ENCODE measurements at regions not wholly inside any gene's neighbourhood (a gene's known extent, or its start where the extent isn't known, plus 50 kb on each side); places are given as distances from the start of the nearest gene placed in this dataset.

DNA sequence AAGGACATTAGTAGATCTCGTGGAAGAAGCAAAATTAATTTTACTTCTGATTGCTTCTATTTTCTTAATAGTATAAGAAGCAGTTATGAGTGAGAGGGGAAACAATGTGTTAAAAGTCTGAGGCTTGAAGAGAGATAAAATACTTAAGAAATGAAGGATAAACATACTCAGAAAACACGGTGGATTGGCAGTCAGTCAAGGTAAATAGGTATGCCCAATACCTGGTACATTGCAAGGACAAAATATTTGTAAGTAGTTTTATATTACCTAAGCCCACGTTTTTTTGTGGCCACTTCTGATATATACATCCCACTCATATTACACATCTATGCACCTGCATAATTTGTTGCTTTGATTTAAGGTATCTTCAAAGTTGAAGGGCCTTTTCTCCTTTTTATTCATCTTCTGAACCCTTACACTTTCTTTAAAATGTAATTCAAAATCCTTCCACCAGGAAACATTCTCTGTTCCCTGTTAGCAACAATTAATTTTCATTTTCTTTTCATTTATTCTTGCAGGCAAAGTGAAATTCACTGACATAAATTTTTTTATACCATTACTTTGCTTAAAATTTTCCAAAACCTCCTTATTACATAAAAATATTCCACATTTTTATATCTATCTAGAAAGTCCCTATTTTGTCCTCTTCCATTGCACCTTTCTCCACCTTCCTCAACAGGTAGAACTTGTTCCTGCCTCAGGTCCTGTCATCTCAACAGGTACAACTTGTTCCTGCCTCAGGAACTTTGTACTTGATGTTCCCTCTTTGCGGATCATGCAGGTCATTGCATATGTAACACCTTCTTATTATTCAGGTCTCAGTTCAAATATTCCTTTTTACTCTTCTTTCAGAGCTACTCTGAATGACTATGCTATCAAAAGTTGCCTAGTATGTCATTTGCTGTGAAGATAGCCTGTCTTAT is 755.7 kb upstream of the ALCAM start:
- DNase-seq: no peak

DNA sequence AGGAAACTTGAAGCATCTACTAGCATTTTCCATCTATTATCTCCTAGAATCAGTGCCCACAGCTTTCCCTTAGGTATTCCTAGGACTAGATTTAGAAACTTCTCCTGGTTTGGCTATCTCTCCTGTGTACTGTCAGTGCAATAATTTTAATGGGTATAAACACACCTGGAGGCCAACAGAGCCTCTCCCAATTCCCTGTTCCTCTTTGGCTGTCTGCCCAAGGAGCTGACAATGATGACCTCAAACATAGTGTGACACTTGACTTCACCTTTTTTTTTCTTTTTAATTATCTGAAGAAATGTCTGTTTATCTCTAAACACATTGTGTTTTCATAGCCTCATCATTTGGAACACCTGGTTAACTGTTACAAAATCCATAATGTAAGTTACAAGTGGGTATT is 754.5 kb upstream of the ALCAM start:
- no peak for DNase-seq

DNA sequence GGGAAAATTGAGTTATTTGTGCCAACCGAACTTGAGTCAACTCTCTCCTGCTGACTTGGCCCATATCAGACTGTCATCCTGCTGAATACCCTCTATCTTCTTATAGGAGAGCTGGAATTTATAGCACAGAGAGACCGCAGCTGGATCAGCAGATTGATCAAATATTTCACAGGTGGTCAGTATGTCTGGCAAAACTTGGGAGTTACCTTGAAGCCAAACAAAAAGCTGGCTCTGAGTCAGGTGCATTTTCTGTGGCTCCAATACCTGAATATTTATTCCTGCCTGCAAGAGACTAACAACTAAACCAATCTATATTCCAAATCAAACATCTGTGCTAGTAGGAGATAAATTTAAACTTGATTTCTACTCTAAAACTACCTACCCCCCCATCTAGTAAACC is 752.1 kb upstream of the ALCAM start:
- DNase-seq: no peak

DNA sequence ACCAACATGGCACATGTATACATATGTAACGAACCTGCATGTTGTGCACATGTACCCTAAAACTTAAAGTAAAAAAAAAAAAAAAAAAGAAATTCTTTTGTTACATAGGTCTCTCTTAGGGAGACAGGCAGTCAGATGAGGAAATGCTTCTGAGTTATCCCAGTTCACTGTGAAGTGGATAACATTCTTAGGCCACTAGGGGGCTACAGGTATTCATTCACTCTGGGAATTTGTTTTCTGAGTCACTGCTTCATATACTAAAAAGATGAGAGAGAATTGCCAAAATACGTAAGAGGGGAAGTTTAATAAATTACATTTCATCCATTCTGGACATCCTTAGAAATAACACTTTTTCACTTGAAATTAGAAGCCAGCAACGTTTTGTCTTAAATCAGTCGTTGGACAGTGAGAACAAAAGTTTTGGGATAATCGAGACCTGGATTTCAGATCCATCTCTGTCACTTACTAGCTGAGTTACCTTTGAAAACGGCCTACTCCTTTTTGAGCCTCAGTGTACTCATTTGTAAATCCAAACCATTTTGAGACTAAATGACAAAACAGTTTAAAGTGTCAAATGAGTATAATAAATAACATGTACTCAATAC is 738.4 kb upstream of the ALCAM start:
- DNase-seq: no peak

DNA sequence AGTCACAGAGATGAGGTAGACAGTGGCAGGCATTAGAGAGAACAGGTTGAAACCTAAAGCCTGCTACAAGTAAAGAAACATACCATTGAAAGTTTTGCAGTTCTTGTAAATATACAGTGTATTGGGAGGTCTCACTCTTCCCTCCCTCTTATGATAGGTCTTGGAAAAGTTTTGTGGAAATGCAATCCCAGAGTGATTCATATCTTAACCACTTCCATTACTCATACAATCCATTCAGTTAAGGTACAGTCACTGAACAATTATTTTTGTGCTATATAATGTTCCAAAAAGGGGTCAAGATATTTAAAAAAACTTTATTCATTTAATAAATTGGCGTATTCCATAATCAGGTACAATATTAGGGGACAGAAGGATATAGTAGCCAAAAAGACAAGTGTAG is 737.7 kb upstream of the ALCAM start:
- no peak for DNase-seq

DNA sequence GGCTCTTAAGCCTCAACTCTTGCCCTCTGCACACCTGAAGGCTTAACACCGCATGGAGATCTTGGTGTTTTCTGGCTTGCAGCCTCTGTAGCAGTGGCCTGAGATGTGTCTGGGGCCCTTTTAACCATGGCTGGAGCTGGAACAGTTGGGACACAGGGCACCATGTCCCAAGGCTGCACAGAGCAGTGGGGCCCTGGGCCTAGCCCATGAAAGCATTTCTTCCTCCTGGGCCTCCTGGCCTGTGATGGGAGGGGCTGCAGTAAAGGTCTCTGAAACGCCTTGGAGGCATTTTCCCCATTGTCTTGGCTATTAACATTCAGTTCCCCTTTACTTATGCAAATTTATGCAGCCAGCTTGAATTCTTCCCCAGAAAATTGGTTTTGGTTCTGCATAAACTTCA is 735.5 kb upstream of the ALCAM start:
- DNase-seq: no peak

DNA sequence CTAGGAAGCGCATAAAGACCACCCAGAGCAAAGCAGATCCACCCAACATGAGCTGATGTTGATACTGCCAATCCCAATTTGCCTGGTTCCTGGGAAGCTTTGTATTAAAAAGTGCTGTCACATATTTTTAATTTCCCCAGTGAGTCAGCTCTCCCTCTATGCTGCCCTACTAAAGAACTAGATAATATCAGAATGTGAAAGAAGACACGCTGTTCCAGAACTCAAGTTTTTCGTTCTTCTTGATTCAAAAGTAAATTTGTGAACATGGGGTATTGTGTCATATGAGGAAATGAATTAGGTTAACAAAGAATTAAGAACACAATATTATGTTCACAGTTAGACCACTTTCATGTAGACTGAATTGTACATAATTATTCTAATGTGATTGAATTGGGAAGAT is 734.2 kb upstream of the ALCAM start:
- no peak for DNase-seq

DNA sequence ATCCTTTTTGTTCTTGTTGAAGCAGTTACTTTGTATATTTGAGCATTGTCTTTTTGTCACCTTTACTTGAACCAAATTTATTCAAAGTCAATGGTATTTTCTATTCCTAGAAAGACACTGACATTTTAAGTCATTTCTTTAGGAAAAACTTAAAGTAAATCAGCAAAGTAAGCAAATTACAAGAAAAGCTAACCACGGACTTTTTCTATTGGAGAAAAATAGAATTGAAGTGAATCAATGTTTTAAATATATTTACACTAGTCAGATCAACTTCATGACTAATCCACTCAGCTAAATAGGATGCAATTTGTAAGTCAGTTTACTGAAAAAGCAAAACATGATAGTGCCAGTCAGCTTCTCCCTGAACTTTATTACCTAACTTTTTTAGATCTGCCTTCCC is 733.8 kb upstream of the ALCAM start:
- DNase-seq: no peak

DNA sequence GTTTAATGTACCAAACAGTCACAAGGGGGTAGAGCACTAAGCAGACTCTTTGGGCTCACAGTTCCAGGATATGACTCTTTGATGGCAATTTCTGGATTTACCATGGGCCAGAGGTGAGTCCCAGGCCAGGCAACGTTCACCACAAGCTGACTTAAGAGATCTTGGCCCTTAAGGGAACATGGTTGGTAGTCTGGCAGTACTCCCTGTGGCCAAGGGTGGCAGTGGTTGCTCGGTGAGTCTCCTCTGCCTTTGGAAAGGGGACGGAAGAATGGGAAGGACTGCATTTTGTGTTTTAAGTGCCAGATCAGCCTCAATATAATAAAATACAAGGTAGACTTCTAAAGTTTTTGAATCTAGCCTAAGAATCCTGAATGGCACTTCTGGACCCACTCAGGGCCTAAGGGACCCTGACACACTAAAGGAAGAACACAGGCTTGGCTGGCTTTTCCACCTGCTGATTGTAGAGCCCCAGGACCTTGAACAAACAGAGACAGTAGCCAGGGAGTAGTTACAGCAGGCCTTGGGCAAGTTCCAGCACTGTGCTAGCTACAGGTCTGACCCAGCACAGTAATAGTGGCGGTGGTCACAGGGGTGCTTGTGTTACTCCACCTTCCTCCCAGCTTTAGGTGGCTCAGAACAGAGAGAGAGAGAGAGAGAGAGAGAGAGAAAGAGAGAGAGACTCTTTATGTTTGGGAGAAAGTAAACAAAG is 730.7 kb upstream of the ALCAM start:
- DNase-seq: no peak

DNA sequence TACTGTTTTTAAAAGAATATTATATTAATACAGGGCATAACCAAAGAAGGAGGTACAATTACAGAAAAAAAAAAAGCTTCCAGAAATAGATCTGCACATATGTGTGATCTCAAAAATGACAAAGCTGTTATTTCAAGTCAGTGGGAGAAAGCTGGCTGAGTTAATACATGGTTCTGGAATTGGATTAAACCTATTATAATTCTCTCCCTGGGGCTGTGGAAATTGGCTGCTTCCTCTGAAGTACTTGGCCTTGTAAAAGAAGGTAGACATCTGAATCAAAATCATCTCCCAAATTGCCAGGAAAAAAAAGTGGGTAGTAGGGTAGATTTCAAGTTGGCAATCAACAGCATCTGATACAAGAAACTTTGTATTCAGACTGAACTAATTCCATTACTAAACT is 723.9 kb upstream of the ALCAM start:
- DNase-seq: no peak

DNA sequence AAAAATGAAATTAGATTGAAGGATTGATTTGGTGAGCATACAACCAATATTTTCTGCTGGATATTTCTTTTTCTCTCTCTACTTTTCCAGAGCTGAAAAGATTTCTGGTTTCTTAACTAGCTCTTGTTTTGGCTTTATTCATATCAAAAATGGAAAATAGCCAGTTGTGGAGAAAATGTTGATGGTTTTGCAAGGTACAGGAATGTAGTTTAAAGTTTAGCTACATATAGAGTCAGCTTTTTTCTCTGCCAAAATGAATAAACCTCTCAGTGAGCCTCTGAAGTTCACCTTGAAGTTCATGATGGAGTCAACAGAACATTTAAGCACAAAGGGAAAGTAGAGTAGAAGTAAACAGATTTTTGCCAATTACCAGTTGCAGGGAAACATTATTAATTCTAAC is 720.5 kb upstream of the ALCAM start:
- DNase-seq: no peak

DNA sequence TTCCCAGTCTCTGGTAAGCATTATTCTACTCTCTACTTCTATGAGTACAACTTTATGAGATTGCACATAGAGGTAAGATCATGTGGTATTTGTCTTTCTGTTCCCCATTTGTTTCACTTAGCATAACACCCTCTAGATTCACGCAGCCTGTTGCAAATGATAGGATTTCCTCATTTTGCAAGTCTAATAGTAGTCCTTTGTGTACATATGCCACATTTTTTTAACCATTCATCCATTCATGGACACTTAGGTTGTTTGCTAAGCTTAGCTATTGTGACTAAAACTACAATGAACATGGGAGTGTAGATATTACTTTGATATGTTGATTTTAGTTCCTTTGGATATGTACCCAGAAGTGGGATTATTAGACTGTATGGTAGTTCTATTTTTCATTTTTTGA is 717.9 kb upstream of the ALCAM start:
- no peak for DNase-seq

DNA sequence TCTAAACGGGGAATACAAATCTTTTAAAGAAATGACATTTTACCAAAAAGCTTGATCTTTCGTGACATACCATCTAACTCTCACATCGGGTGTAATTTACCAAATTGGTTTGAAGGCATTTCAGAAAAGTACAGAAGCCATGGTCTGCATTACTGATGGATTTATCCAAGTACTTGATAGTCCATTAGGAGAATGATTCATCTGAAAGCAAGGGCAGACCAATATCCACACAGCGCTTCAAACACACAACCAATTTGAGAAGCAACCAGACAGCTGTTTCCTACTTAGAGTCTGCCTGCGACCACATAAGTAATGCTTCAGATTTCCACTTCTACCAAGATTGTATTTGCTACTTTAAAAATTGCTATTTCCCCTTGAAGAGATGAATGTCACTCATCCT is 697.6 kb upstream of the ALCAM start:
- no peak for DNase-seq

DNA sequence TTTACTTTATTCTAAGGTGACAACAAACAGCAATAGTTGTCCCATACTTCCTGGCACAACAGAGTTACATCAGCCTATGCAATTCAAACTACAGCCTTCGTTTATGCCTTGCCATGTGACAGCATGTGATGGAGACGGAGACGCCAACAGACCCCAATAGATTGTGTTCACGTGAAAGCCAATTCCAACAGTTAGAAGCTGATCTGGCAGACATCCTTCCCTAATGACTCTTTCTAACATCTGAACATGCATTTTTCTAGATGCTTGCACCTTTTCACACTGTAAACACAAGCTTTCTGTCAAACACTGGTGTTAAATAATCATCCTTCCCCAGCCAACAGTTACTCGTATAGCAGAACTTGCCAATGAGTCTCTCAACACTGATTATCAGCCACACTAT is 694.4 kb upstream of the ALCAM start:
- no peak for DNase-seq

DNA sequence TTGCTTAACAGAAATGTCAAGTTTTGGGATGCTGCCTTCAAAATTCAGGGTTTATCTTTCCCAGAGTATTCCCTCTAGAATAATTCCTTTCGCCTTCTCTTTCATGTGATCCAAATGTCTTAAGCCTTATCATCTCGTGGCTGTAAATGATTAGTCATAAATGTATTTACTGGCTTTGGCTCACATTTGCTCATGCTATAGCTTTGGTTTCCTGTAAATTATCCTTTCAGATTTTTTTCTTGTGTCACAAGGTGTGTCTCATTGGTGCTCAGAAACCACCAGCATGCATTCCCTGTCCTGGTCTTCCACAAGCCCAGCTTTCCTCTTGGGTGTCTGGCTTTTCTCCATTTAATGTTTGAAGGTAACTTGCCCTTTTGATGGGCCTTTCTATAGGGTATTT is 692.7 kb upstream of the ALCAM start:
- no peak for DNase-seq

DNA sequence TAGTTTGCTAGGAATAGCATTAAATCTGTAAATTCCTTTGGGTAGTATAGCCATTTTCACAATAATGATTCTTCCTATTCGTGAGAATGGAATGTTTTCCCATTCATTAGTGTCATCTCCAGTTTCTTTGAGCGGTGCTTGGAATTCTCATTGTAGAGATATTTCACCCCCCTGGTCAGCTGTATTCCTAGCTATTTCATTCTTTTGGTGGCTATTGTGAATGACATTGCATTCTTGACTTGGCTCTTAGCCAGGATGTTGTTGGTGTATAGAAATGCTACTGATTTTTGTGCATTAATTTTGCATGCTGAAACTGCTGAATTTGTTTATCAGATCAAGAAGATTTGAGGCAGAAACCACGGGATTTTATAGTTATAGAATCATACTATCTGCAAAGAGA is 690.5 kb upstream of the ALCAM start:
- no peak for DNase-seq

DNA sequence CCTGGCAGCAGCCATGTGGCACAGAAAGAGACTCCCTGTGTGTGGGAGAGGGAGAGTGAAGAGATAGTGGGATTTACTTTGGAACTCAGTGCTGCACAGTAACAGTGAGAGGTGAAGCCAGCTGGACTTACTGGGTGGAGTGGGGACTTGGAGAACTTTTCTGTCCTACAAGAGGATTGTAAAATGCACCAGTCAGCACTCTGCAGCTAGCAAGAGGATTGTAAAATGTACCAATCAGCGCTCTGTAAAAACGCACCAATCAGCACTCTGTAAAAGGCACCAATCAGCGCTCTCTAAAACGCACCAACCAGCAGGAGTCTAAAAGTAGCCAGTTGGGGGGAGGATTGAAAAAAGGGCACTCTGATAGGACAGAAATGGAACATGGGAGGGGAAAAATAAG is 688.8 kb upstream of the ALCAM start:
- DNase-seq: no peak

DNA sequence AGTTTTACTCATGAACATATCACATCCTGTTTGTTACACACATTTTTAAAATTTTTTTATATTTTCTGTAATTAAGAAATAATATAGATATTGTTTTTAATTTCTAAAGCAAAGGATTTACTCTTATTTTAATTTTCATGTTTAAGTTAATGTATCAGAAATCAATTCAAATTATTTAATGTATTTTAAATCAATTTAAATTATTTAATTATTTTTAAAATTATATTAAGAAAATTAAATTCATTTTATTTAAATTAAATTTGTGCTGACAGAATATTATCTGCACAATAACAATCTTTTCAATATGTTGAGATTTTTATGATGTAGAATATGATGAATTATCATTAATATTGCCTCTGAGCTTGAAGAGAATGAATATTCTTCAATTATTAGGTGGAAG is 681.2 kb upstream of the ALCAM start:
- no peak for DNase-seq

DNA sequence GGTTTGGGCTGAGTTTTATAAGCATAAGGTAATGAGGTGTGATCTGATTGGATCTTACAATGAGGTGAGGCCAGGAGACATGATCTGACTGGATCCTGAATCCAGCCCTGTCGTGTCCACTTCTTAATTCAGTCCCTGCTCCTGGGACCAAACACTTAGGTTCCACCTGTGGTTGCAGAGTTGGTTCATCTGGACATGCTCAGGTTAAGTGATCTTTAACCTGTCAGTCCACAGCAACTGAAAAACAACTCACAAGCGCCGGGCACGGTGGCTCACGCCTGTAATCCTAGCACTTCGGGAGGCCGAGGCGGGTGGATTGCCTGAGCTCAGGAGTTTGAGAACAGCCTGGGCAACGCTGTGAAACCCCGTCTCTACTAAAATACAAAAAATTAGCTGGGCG is 679.3 kb upstream of the ALCAM start:
- DNase-seq: no peak

DNA sequence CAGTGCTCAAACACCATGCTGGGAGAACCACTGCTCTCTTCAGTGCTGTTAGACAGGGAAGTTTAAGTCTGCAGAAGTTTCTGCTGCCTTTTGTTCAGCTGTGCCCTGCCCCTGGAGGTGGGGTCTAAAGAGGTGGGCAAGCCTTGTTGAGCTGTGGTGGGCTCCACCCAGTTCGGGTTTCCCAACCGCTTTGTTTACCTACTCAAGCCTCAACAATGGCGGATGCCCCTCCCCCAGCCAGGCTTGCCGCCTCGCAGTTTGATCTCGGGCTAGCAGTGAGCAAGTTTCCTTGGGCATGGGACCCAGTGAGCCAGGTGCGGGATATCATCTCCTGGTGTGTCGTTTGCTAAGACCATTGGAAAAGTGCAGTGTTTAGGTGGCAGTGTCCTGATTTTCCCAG is 670.2 kb upstream of the ALCAM start:
- no peak for DNase-seq

DNA sequence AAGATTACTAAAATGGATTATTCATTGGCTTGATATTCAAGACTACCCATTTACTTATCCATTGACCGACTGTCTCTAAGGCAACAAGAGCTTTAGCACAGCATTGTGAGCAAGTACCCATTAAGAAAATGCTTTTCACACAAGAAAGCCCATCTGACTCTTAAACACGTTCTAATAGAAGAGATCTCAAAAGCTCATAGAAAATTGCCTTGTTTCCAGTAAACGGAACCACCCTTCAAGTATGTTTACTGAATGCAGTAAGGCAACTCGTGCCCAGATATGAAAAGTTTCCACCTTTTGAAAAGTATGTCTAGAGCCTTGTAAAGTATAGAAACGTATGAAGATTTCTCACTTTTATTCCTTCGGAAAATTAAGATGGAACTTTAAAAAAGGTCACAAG is 655.3 kb upstream of the ALCAM start:
- DNase-seq: no peak

DNA sequence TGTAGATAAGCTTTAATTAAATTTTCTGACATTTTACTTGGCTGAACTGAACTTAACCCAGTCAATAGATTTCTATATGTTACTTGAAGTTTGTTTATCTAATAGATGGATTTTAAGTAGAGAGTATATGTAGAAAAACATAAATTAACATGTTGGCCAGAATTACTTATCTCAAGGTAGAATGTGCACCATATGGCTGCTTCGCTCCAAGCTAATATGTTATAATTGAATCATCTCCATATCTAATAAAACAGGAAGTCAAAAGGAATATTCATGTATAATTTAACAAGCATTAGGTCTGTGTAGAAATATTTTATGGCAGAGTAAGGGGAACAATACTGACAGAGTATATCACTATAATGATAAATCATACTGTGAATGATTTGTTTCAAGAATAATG is 650.7 kb upstream of the ALCAM start:
- no peak for DNase-seq

DNA sequence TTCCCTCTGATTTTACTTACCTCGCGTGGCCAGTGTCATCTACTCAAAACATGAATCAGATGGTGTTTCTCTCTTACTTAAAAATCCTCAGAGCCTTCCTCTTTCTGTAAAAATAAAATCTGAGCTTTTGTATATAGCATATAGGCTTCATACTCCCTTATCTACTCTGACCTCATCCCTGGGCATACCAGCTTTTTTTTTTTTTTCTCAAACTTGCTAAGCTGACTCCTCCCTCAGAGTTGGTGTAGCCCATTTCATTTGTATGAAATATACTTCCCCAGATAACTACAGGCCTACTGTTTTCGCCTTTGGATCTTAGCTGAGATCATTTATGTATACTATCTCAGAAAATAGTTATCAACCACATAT is 648.9 kb upstream of the ALCAM start:
- no peak for DNase-seq

DNA sequence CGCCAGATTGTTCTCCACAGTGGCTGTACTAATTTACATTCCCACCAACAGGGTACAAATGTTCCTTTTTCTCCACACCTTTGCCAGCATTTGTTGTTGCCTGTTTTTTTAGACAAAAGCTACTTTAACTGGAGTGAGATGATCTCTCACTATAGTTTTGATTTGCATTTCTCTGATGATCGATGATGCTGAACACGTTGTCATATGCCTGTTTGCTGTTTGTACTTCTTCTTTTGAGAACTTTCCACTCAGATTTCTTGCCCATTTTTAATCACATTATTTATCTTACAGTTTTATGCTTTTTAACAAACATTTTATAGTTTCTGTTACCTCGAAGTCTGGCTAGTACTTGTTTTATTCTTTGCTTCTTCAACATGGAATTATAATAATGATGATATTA is 643.7 kb upstream of the ALCAM start:
- DNase-seq: no peak
